ENCODE measurements at regions not wholly inside any gene's neighbourhood (a gene's known extent, or its start where the extent isn't known, plus 50 kb on each side); places are given as distances from the start of the nearest gene placed in this dataset.

DNA sequence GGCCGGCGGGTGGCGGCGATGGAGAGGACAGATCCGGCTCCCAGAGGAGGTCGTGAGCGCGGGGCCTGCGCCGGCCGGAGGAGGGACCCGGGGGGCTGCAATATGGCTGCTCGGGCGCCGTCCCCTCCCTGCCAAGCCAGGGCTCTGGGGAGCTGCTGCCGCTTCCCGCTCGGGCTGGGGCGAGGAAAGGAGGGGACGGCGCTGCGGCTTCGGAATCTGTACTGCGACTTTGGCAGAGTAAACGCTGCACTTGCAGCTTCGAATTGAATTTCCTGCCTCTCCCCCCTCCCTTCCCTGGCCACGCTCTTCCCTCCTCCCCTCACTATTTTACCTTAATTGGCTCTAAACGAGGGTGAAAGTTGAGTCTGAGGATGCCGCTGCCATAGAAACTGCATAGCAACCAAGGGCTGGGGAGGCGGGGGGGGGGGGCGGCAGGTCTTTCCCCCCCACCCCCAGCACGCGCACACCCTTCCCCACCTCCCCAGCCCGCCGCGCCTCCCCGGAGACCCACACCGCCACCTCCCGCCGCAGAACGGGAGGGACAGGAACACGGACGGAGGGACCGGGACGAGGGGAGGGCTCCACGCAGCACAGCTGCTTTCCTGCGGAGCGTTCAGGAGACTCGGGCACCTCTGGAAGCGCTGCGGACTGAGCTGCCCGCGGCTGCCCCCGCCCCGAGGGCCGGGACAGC, 93.9 kb downstream of the RNASET2 start:
- Histone ChIP-seq H4K20me1 (ENCODE audit: control insufficient read depth, insufficient read depth, insufficient read length) (no peaks in the 10 kb centered on the region), H2AK5ac (ENCODE audit: insufficient read length, low read length) (no peak overlapping the region), H2BK15ac (ENCODE audit: low read depth, low read length) (no peak overlapping the region), H3K79me2 (ENCODE audit: insufficient read depth, low read length) (no peaks in the 10 kb centered on the region), H3K4me1 (ENCODE audit: insufficient read depth, low read length) (no peaks in the 10 kb centered on the region), H3T11ph (ENCODE audit: low read length) (no peak overlapping the region), H2BK120ac (ENCODE audit: low read depth, low read length, poor library complexity, severe bottlenecking) (no peak overlapping the region), H4K91ac (ENCODE audit: insufficient read length, low read depth, low read length) (no peak overlapping the region), H3K4me2 (ENCODE audit: insufficient read depth, insufficient read length, low read length) (peak overlapping the region; percentile 86), H2AFZ (ENCODE audit: low read length) (no peak overlapping the region), H3K23ac (ENCODE audit: insufficient read length, low read depth, low read length) (no peak overlapping the region), H2BK5ac (ENCODE audit: insufficient read length, low read length) (no peak overlapping the region), H3K23me2 (ENCODE audit: insufficient read length, low read depth, low read length, poor library complexity, severe bottlenecking) (peaks cover 5% of the 10 kb centered on the region), H4K5ac (ENCODE audit: insufficient read length, low read depth, low read length) (no peak overlapping the region), H3K4ac (ENCODE audit: low read depth, low read length) (no peak overlapping the region), H4K8ac (replicated peaks; ENCODE audit: insufficient read length, low read depth, low read length) (no peak overlapping the region), H3K56ac (ENCODE audit: insufficient read length, low read depth, low read length) (no peak overlapping the region), H3K9ac (ENCODE audit: extremely low read depth, insufficient read length, low read length) (peak overlapping the region; percentile 21), H2BK20ac (ENCODE audit: low read depth, low read length, poor library complexity, severe bottlenecking) (no peak overlapping the region), H3K27me3 (ENCODE audit: insufficient read depth, low read length) (no peaks in the 10 kb centered on the region), H2BK12ac (ENCODE audit: insufficient read length, low read depth, low read length) (no peak overlapping the region), H3K9me3 (ENCODE audit: control insufficient read depth, low read depth, low read length) (no peaks in the 10 kb centered on the region), H3K79me1 (ENCODE audit: insufficient read depth, low read depth, low read length, poor library complexity, severe bottlenecking) (no peaks in the 10 kb centered on the region), H3K14ac (ENCODE audit: insufficient read depth, low read length) (0 out of 2 replicates have a peak overlapping the region, but pooled peaks have one; percentile 20), H3K27ac (ENCODE audit: insufficient read length, low read depth, low read length) (no peak overlapping the region), H3K18ac (ENCODE audit: insufficient read length, low read depth, low read length) (peak overlapping the region; percentile 28)
- TF ChIP-seq CTCF (conservative IDR thresholded peaks at IDR 0.05): no peak; the same call in 2 of the 3 replicates
- Mint-ChIP-seq H3K4me3 (peak overlapping the region; percentile 82 to 86), H3K4me1 (peaks cover 10 to 13% of the 10 kb centered on the region in 2 experiments; a peak in 3 of 4 replicates), H3K9me3 (peaks cover 5 to 6% of the 10 kb centered on the region in 2 experiments; a peak in 3 of 5 replicates), H3K36me3 (ENCODE audit: insufficient read depth in 1 of 3, low read depth in 3 of 3) (peaks cover 0 to 6% (median 0%) of the 10 kb centered on the region in 3 experiments; a peak in 3 of 7 replicates), H3K27ac (no peak overlapping the region; a peak in 1 of 7 replicates), H3K27me3 (ENCODE audit: low read depth) (peaks cover 36% of the 10 kb centered on the region)
- WGBS (ENCODE audit: extremely low coverage, insufficient read length, low lambda C conversion rate): no CpG with 5 or more reads among the region's 56 CpGs
- peak; percentile 69 for DNase-seq

Data from H9 (cell line).